ENCODE measurements at regions not wholly inside any gene's neighbourhood (a gene's known extent, or its start where the extent isn't known, plus 50 kb on each side); places are given as distances from the start of the nearest gene placed in this dataset.

GRCh38 chr1:117308311-117308916 is 58.8 kb upstream of the MAN1A2 start:
- TF ChIP-seq GATA2 (IDR thresholded peaks at IDR 0.05; ENCODE audit: low read depth, low read length) (no peak), GATA3 (IDR thresholded peaks at IDR 0.05; ENCODE audit: low read depth, low read length) (no peak)
